Parathyroid adenoma (tissue), 2 donors: ENCODE measurements at regions not wholly inside any gene's neighbourhood (a gene's known extent, or its start where the extent isn't known, plus 50 kb on each side); places are given as distances from the start of the nearest gene placed in this dataset.

Source experiments
- H2AFZ ChIP-seq: fragments of 300-600 bp; sonication (generic); one replicate; pipeline ENCODE4 v1.7.0; 2017; ENCODE audit warnings: antibody characterized with exemption, mild to moderate bottlenecking
- H3K27ac ChIP-seq: fragments of 300-600 bp; sonication (generic); one replicate; pipeline ENCODE4 v1.7.0; 2017
- H3K27me3 ChIP-seq: fragments of 300-600 bp; sonication (generic); one replicate; pipeline ENCODE4 v1.7.0; 2017; ENCODE audit warnings: low read length; ENCODE audit not compliant: control insufficient read depth, insufficient read depth
- H3K36me3 ChIP-seq: fragments of 300-600 bp; sonication (generic); one replicate; pipeline ENCODE4 v1.7.0; 2017; ENCODE audit warnings: low read length; ENCODE audit not compliant: control insufficient read depth, insufficient read depth
- H3K4me1 ChIP-seq: fragments of 300-600 bp; sonication (generic); one replicate; pipeline ENCODE4 v1.7.0; 2017; ENCODE audit warnings: control low read depth
- H3K4me2 ChIP-seq: fragments of 300-600 bp; sonication (generic); one replicate; pipeline ENCODE4 v1.7.0; 2017; ENCODE audit warnings: low read length
- H3K4me3 ChIP-seq: fragments of 300-600 bp; sonication (generic); one replicate; pipeline ENCODE4 v1.7.0; 2017; ENCODE audit warnings: low read depth, low read length
- H3K79me2 ChIP-seq: fragments of 300-600 bp; sonication (generic); one replicate; pipeline ENCODE4 v1.7.0; 2017; ENCODE audit warnings: control low read depth
- H3K9ac ChIP-seq: fragments of 300-600 bp; sonication (generic); one replicate; pipeline ENCODE4 v1.7.0; 2017; ENCODE audit warnings: mild to moderate bottlenecking
- H3K9me3 ChIP-seq: fragments of 300-600 bp; sonication (generic); one replicate; pipeline ENCODE4 v1.7.0; 2017; ENCODE audit warnings: low read length; ENCODE audit not compliant: control insufficient read depth
- TF ChIP-seq, protein P1 (sequence below): fragments of 300-600 bp; sonication (generic); IDR thresholded peaks from one replicate; pipeline ENCODE4 v1.7.0; 2017; ENCODE audit warnings: antibody characterized with exemption, mild to moderate bottlenecking
- donor health status: primary hyperparathyroidism.

DNA sequence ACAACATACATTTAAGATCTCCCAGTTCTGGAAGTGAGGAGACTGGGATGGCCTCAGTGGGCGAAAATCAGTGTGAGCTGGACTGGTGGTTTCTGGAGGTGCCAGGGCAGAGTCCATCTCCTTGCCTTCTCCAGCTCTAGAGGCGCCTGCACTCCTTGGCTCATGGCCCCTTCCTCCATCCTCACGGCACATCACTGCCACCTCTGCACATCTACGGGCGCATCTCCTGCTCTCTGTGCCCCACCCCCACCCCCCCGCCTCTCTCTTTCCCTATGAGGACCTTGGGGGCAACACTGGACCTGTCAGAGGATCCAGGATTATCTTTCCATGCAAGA lies 62.8 kb upstream of the DIO3 start:
- no peaks in the 10 kb centered on the region for H3K9me3 ChIP-seq
- H3K4me2 ChIP-seq = no peak overlapping the region
- H3K9ac ChIP-seq = no peak overlapping the region
- TF ChIP-seq, protein P1, sequence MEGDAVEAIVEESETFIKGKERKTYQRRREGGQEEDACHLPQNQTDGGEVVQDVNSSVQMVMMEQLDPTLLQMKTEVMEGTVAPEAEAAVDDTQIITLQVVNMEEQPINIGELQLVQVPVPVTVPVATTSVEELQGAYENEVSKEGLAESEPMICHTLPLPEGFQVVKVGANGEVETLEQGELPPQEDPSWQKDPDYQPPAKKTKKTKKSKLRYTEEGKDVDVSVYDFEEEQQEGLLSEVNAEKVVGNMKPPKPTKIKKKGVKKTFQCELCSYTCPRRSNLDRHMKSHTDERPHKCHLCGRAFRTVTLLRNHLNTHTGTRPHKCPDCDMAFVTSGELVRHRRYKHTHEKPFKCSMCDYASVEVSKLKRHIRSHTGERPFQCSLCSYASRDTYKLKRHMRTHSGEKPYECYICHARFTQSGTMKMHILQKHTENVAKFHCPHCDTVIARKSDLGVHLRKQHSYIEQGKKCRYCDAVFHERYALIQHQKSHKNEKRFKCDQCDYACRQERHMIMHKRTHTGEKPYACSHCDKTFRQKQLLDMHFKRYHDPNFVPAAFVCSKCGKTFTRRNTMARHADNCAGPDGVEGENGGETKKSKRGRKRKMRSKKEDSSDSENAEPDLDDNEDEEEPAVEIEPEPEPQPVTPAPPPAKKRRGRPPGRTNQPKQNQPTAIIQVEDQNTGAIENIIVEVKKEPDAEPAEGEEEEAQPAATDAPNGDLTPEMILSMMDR = no peak
- H2AFZ ChIP-seq = no peak overlapping the region
- H3K4me3 ChIP-seq = no peak overlapping the region
- H3K4me1 ChIP-seq = no peaks in the 10 kb centered on the region
- H3K27me3 ChIP-seq = peaks cover 8% of the 10 kb centered on the region
- no peaks in the 10 kb centered on the region for H3K79me2 ChIP-seq
- no peaks in the 10 kb centered on the region for H3K36me3 ChIP-seq
- H3K27ac ChIP-seq = no peak overlapping the region

GRCh38 chr14:101499080-101499479 lies 62.2 kb upstream of the DIO3 start:
- Histone ChIP-seq H2AFZ (no peak overlapping the region), H3K9me3 (no peaks in the 10 kb centered on the region), H3K4me1 (no peaks in the 10 kb centered on the region), H3K79me2 (no peaks in the 10 kb centered on the region), H3K27me3 (peaks cover 8% of the 10 kb centered on the region), H3K4me3 (no peak overlapping the region), H3K9ac (no peak overlapping the region), H3K36me3 (no peaks in the 10 kb centered on the region), H3K27ac (no peak overlapping the region), H3K4me2 (no peak overlapping the region)
- TF ChIP-seq, protein P1 = no peak

- Histone ChIP-seq H3K4me2 (no peak overlapping the region), H3K27me3 (peaks cover 8% of the 10 kb centered on the region), H3K9ac (no peak overlapping the region), H3K27ac (no peak overlapping the region), H2AFZ (no peak overlapping the region), H3K4me1 (no peaks in the 10 kb centered on the region), H3K9me3 (no peaks in the 10 kb centered on the region), H3K4me3 (no peak overlapping the region), H3K79me2 (no peaks in the 10 kb centered on the region), H3K36me3 (no peaks in the 10 kb centered on the region)
- TF ChIP-seq, protein P1 = no peak
These were observed 61.8 kb upstream of the DIO3 start for GRCh38 chr14:101499513-101499912.

DNA sequence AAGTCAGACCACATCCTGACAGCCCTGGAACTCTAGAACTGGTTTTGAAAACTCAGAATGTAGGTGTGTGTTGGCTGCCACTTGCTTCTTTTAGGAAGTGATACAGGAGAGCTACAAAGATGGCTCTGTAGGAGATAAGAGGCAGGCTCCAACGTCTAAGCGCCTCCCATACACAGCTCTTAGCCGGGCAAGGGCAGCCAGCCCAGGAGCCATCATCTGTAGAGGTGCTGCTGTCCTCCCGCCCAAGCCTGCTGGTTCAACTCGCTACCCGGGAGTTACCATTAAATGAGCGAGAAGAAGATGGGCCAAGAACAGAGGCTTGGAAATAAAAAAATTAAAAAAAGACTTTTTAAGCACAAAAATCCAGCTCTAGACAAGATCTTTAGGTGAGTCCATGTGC lies 61.2 kb upstream of the DIO3 start:
- Histone ChIP-seq H3K4me3 (no peak overlapping the region), H3K4me2 (no peak overlapping the region), H3K27ac (no peak overlapping the region), H3K9me3 (no peaks in the 10 kb centered on the region), H3K27me3 (peaks cover 8% of the 10 kb centered on the region), H3K36me3 (no peaks in the 10 kb centered on the region), H3K4me1 (no peaks in the 10 kb centered on the region), H2AFZ (no peak overlapping the region), H3K79me2 (no peaks in the 10 kb centered on the region), H3K9ac (no peak overlapping the region)
- TF ChIP-seq, protein P1 = no peak

DNA sequence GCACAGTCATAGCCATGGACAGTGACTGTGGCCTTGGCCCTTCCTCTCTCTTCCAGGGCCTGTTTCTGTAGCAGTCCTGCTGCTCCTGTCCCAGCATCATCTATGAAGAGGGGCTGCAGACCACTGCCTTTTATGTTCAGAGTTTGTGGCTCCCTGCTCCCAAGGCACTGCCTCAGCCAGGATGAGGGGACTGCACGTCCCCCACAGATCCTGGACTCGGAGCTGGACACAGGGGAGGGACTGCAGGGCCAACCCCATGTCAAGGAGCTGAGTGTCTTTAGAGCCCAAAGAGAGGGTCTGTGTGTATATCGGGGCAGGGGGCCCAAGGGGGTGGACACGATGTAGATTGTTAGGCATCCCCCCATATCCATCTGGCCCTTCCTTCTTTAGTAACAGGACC lies 60.6 kb upstream of the DIO3 start:
- Histone ChIP-seq H3K4me3 (no peak overlapping the region), H3K9me3 (no peaks in the 10 kb centered on the region), H3K27me3 (peaks cover 8% of the 10 kb centered on the region), H3K4me1 (no peaks in the 10 kb centered on the region), H2AFZ (no peak overlapping the region), H3K79me2 (no peaks in the 10 kb centered on the region), H3K9ac (no peak overlapping the region), H3K4me2 (no peak overlapping the region), H3K36me3 (no peaks in the 10 kb centered on the region), H3K27ac (no peak overlapping the region)
- TF ChIP-seq, protein P1 = no peak
